D721Med (cell line): ENCODE measurements at regions not wholly inside any gene's neighbourhood (a gene's known extent, or its start where the extent isn't known, plus 50 kb on each side); places are given as distances from the start of the nearest gene placed in this dataset.

Experiments used
- DNase-seq: peaks from one replicate; pipeline ENCODE4 v3.0.0; 2011; ENCODE audit warnings: low spot score; ENCODE audit not compliant: insufficient read length
- FAIRE-seq: peaks from 2 replicates; lab custom pipeline; 2011; peaks lifted over from hg19 to GRCh38; lab: Jason Lieb, UNC
- CTCF ChIP-seq: IDR thresholded peaks from 2 replicates; pipeline ENCODE4 v1.5.1; 2012; ENCODE audit warnings: mild to moderate bottlenecking, control low read depth; ENCODE audit not compliant: insufficient read depth; ENCODE audit errors: missing control alignments

GRCh38 chr4:160485071-160485687 lies 1382.3 kb downstream of the RAPGEF2 start:
- DNase-seq: no peak
- FAIRE-seq: no peak
- no peak for TF ChIP-seq CTCF

- DNase-seq (no peak), FAIRE-seq (no peak)
- TF ChIP-seq CTCF: no peak
Observed at GRCh38 chr4:160492181-160492580, 1389.3 kb downstream of the RAPGEF2 start.

GRCh38 chr4:160493206-160493605 lies 1390.3 kb downstream of the RAPGEF2 start:
- FAIRE-seq: no peak
- DNase-seq: no peak
- no peak for TF ChIP-seq CTCF

- DNase-seq (no peak), FAIRE-seq (no peak)
- no peak for TF ChIP-seq CTCF
Observed at GRCh38 chr4:160495356-160495755, 1392.5 kb downstream of the RAPGEF2 start.

- DNase-seq (no peak), FAIRE-seq (no peak)
- TF ChIP-seq CTCF: no peak
Observed at GRCh38 chr4:160498211-160498610, 1395.3 kb downstream of the RAPGEF2 start.

DNA sequence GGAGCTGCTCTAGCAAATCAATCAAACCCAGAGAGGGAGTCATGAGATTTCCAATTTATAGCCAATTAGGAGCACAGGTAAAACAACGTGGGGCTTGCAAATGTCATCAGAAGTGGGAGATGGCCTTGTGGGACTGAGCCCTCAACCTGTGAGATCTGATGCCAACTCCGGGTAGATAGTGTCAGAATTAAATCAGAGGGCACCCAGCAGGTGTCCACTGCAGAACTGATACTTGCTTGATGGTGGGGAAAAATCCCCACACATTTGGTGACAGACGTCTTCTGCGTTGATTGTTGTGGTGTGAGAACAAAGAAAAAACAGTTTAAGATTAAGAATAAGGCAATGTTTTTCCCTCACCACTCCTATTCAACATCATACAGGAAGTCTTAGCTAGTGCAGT lies 1402.8 kb downstream of the RAPGEF2 start:
- DNase-seq (no peak), FAIRE-seq (no peak)
- TF ChIP-seq CTCF: no peak

- no peak for TF ChIP-seq CTCF
- no peak for FAIRE-seq
- DNase-seq: no peak
Observed at GRCh38 chr4:160510928-160511327, 1408.0 kb downstream of the RAPGEF2 start.
